PC-9 (cell line): ENCODE measurements at regions not wholly inside any gene's neighbourhood (a gene's known extent, or its start where the extent isn't known, plus 50 kb on each side); places are given as distances from the start of the nearest gene placed in this dataset.

ENCODE experiments used
- BruUV-seq: library from RNA; stranded (reverse); fragments of 400-500 nt; replicated peaks from 2 replicates; lab custom pipeline; 2021; lab: Mats Ljungman, UMichigan
- CTCF ChIA-PET: fragments of 300-600 bp; sonication (Branson Sonifier 250); formaldehyde crosslinking; loops from one replicate; lab custom pipeline; 2022; ENCODE audit warnings: antibody characterized with exemption; lab: Charles Lee
- POLR2A ChIA-PET: fragments of 300-600 bp; sonication (Branson Sonifier 250); formaldehyde crosslinking; loops from one replicate; lab custom pipeline; 2022; ENCODE audit warnings: antibody characterized with exemption; ENCODE audit not compliant: unreplicated experiment; lab: Charles Lee
- DNase-seq, 2 experiments: peaks; one replicate each; pipeline versions ENCODE4 v3.0.0 to v3.0.0-alpha.2; 2015 to 2022; ENCODE audit warnings: mixed read lengths in 1 of 2
- H2AFZ ChIP-seq: fragments of 200-600 bp; sonication (generic); 2 replicates; pipeline ENCODE4 v1.8.1; 2017; ENCODE audit warnings: antibody characterized with exemption
- H3F3A ChIP-seq: fragments of 200-600 bp; sonication (generic); 2 replicates; pipeline ENCODE4 v1.8.1; 2017; ENCODE audit warnings: antibody characterized with exemption, mild to moderate bottlenecking, low read depth; ENCODE audit not compliant: insufficient read depth
- H3K27ac ChIP-seq: fragments of 200-600 bp; sonication (generic); 2 replicates; pipeline ENCODE4 v1.6.1; 2016; ENCODE audit warnings: mixed run types
- H3K27me3 ChIP-seq: fragments of 200-600 bp; sonication (generic); 2 replicates; pipeline ENCODE4 v1.6.1; 2016; ENCODE audit warnings: low read depth, mixed run types; ENCODE audit not compliant: insufficient read depth
- H3K36me3 ChIP-seq: fragments of 200-600 bp; sonication (generic); 2 replicates; pipeline ENCODE4 v1.6.1; 2016; ENCODE audit warnings: low read depth, mixed run types
- H3K4me1 ChIP-seq: fragments of 200-600 bp; sonication (generic); replicated peaks from 2 replicates; pipeline ENCODE4 v1.6.1; 2016; ENCODE audit warnings: mixed run types; ENCODE audit not compliant: insufficient read depth
- H3K4me2 ChIP-seq: fragments of 200-600 bp; sonication (generic); 2 replicates; pipeline ENCODE4 v1.6.1; 2017; ENCODE audit warnings: mixed run types
- H3K4me3 ChIP-seq: fragments of 200-600 bp; sonication (generic); 2 replicates; pipeline ENCODE4 v1.6.1; 2016; ENCODE audit warnings: mixed run types
- H3K79me2 ChIP-seq: fragments of 200-600 bp; sonication (generic); 2 replicates; pipeline ENCODE4 v1.6.1; 2017; ENCODE audit warnings: low read depth, mixed run types
- H3K9me2 ChIP-seq: fragments of 200-600 bp; sonication (generic); 2 replicates; pipeline ENCODE4 v1.8.1; 2017; ENCODE audit warnings: mild to moderate bottlenecking; ENCODE audit not compliant: insufficient read depth
- H3K9me3 ChIP-seq: fragments of 200-600 bp; sonication (generic); 2 replicates; pipeline ENCODE4 v1.8.1; 2016; ENCODE audit warnings: low read depth; ENCODE audit not compliant: insufficient read depth
- H4K20me1 ChIP-seq: fragments of 200-600 bp; sonication (generic); 2 replicates; pipeline ENCODE4 v1.8.1; 2017; ENCODE audit not compliant: insufficient read depth
- CTCF ChIP-seq: fragments of 200-600 bp; sonication (generic); conservative IDR thresholded peaks from 2 replicates; pipeline ENCODE4 v1.6.1; 2017; ENCODE audit warnings: mixed run types, antibody characterized with exemption, mild to moderate bottlenecking, moderate library complexity
- EZH2 ChIP-seq: fragments of 200-600 bp; sonication (generic); IDR thresholded peaks from 2 replicates; pipeline ENCODE4 v1.8.0; 2017; ENCODE audit warnings: antibody characterized with exemption, low read depth
- intact Hi-C: fragments of 100-400 bp; cut with micrococcal nuclease; formaldehyde crosslinking; loops from one replicate; pipeline ENCODE4 v1.10.0; 2022; ENCODE audit not compliant: unreplicated experiment

GRCh38 chr3:96069065-96069464 is 745.3 kb upstream of the EPHA6 start:
- no peak overlapping the region for H2AFZ ChIP-seq
- no peaks in the 10 kb centered on the region for H3K4me1 ChIP-seq
- BruUV-seq = no TSS peak
- H3K27me3 ChIP-seq = no peaks in the 10 kb centered on the region
- no peaks in the 10 kb centered on the region for H3K9me2 ChIP-seq
- no peak for DNase-seq
- H3K27ac ChIP-seq = no peak overlapping the region
- POLR2A ChIA-PET = no interaction called here
- no peak overlapping the region for H3K4me2 ChIP-seq
- H3K9me3 ChIP-seq = no peaks in the 10 kb centered on the region
- H3K36me3 ChIP-seq = no peaks in the 10 kb centered on the region
- CTCF ChIA-PET = no interaction called here
- no peak for TF ChIP-seq EZH2
- no peak for TF ChIP-seq CTCF
- no peaks in the 10 kb centered on the region for H3F3A ChIP-seq
- H4K20me1 ChIP-seq = no peaks in the 10 kb centered on the region
- intact Hi-C loops = no loop called here
- no peak overlapping the region for H3K4me3 ChIP-seq
- H3K79me2 ChIP-seq = no peaks in the 10 kb centered on the region

- Histone ChIP-seq H3F3A (no peaks in the 10 kb centered on the region), H3K4me3 (no peak overlapping the region), H3K9me3 (no peaks in the 10 kb centered on the region), H3K27me3 (no peaks in the 10 kb centered on the region), H3K27ac (no peak overlapping the region), H3K4me2 (no peak overlapping the region), H3K79me2 (no peaks in the 10 kb centered on the region), H3K4me1 (no peaks in the 10 kb centered on the region), H3K9me2 (no peaks in the 10 kb centered on the region), H3K36me3 (no peaks in the 10 kb centered on the region), H4K20me1 (no peaks in the 10 kb centered on the region), H2AFZ (no peak overlapping the region)
- no peak for TF ChIP-seq CTCF
- TF ChIP-seq EZH2 = no peak
- intact Hi-C loops = no loop called here
- no peak for DNase-seq
- ChIA-PET CTCF (no interaction called here), POLR2A (no interaction called here)
- BruUV-seq = no TSS peak
Measured at GRCh38 chr3:96070678-96071077, 743.7 kb upstream of the EPHA6 start.

GRCh38 chr3:96071097-96071496 is 743.3 kb upstream of the EPHA6 start:
- POLR2A ChIA-PET = no interaction called here

More at GRCh38 chr3:96071097-96071496, 743.3 kb upstream of the EPHA6 start:
- Histone ChIP-seq H2AFZ (no peak overlapping the region), H3K4me3 (no peak overlapping the region), H3K27ac (no peak overlapping the region), H3K79me2 (no peaks in the 10 kb centered on the region), H3K4me2 (no peak overlapping the region), H3K27me3 (no peaks in the 10 kb centered on the region), H3F3A (no peaks in the 10 kb centered on the region), H3K36me3 (no peaks in the 10 kb centered on the region), H3K9me2 (no peaks in the 10 kb centered on the region), H3K9me3 (no peaks in the 10 kb centered on the region), H3K4me1 (no peaks in the 10 kb centered on the region), H4K20me1 (no peaks in the 10 kb centered on the region)
- TF ChIP-seq CTCF = no peak
- TF ChIP-seq EZH2 = no peak
- DNase-seq = no peak
- no TSS peak for BruUV-seq
- intact Hi-C loops = no loop called here
- CTCF ChIA-PET = no interaction called here
